ENCODE measurements at regions not wholly inside any gene's neighbourhood (a gene's known extent, or its start where the extent isn't known, plus 50 kb on each side); places are given as distances from the start of the nearest gene placed in this dataset.

- DNase-seq (ENCODE audit: low spot score): no peak
- TF ChIP-seq TAF1 (conservative IDR thresholded peaks at IDR 0.05): no peak
- WGBS: 89% methylated on average over 3 of the region's 3 CpGs
- Histone ChIP-seq H3K4me1 (ENCODE audit: control insufficient read depth in 4 of 4, insufficient read depth in 4 of 4, low read length in 3 of 4) (no peaks in the 10 kb centered on the region), H3K27ac (ENCODE audit: low read depth in 1 of 2, low read length in 2 of 2) (no peak overlapping the region), H3K9me3 (ENCODE audit: control insufficient read depth in 4 of 4, low read length in 3 of 4) (peaks cover 0 to 3% (median under 1%) of the 10 kb centered on the region in 4 donors), H3K9ac (ENCODE audit: low read depth in 1 of 2, low read length in 2 of 2) (no peak overlapping the region), H3K27me3 (ENCODE audit: control insufficient read depth in 4 of 4, insufficient read depth in 4 of 4, low read length in 3 of 4) (no peaks in the 10 kb centered on the region), H3K36me3 (ENCODE audit: control insufficient read depth in 4 of 4, insufficient read depth in 3 of 4, low read depth in 1 of 4, low read length in 3 of 4) (no peaks in the 10 kb centered on the region), H3K4me3 (ENCODE audit: low read depth in 1 of 3, low read length in 3 of 3) (no peak overlapping the region)
These were observed 204.1 kb upstream of the PREP start for GRCh38 chr6:105606831-105607463.

GRCh38 chr6:105604587-105604884 is 201.7 kb upstream of the PREP start:
- H3K27ac ChIP-seq (ENCODE audit: low read depth in 1 of 2, low read length in 2 of 2): no peak overlapping the region
- H3K9me3 ChIP-seq (ENCODE audit: control insufficient read depth in 4 of 4, low read length in 3 of 4): peaks cover 0 to 3% (median under 1%) of the 10 kb centered on the region in 4 donors
- no peaks in the 10 kb centered on the region for H3K27me3 ChIP-seq (ENCODE audit: control insufficient read depth in 4 of 4, insufficient read depth in 4 of 4, low read length in 3 of 4)
- no peaks in the 10 kb centered on the region for H3K36me3 ChIP-seq (ENCODE audit: control insufficient read depth in 4 of 4, insufficient read depth in 3 of 4, low read depth in 1 of 4, low read length in 3 of 4)
- no peaks in the 10 kb centered on the region for H3K4me1 ChIP-seq (ENCODE audit: control insufficient read depth in 4 of 4, insufficient read depth in 4 of 4, low read length in 3 of 4)
- H3K4me3 ChIP-seq (ENCODE audit: low read depth in 1 of 3, low read length in 3 of 3): no peak overlapping the region
- 70% methylated on average over 3 of the region's 3 CpGs for WGBS
- H3K9ac ChIP-seq (ENCODE audit: low read depth in 1 of 2, low read length in 2 of 2): no peak overlapping the region
- no peak for DNase-seq (ENCODE audit: low spot score)
- TF ChIP-seq SP1 (IDR thresholded peaks at IDR 0.05): no peak
- no peak for TF ChIP-seq ZBTB33 (IDR thresholded peaks at IDR 0.05)
- TF ChIP-seq ATF3 (IDR thresholded peaks at IDR 0.05): no peak
- no peak for TF ChIP-seq EGR1 (IDR thresholded peaks at IDR 0.05; ENCODE audit: low read depth in 2 of 2)
- TF ChIP-seq YY1 (IDR thresholded peaks at IDR 0.05): no peak
- no peak for TF ChIP-seq HNF4G (IDR thresholded peaks at IDR 0.05)
- TF ChIP-seq MAX (IDR thresholded peaks at IDR 0.05): no peak
- no peak for TF ChIP-seq FOXA2 (IDR thresholded peaks at IDR 0.05)
- TF ChIP-seq FOXA1 (IDR thresholded peaks at IDR 0.05): no peak
- TF ChIP-seq RAD21 (IDR thresholded peaks at IDR 0.05): no peak
- TF ChIP-seq RXRA (IDR thresholded peaks at IDR 0.05): no peak

- Histone ChIP-seq H3K27ac (ENCODE audit: low read depth in 1 of 2, low read length in 2 of 2) (no peak overlapping the region), H3K4me3 (ENCODE audit: low read depth in 1 of 3, low read length in 3 of 3) (no peak overlapping the region), H3K4me1 (ENCODE audit: control insufficient read depth in 4 of 4, insufficient read depth in 4 of 4, low read length in 3 of 4) (no peaks in the 10 kb centered on the region), H3K9ac (ENCODE audit: low read depth in 1 of 2, low read length in 2 of 2) (no peak overlapping the region), H3K9me3 (ENCODE audit: control insufficient read depth in 4 of 4, low read length in 3 of 4) (peaks cover 0 to 3% (median under 1%) of the 10 kb centered on the region in 4 donors), H3K36me3 (ENCODE audit: control insufficient read depth in 4 of 4, insufficient read depth in 3 of 4, low read depth in 1 of 4, low read length in 3 of 4) (no peaks in the 10 kb centered on the region), H3K27me3 (ENCODE audit: control insufficient read depth in 4 of 4, insufficient read depth in 4 of 4, low read length in 3 of 4) (no peaks in the 10 kb centered on the region)
- DNase-seq (ENCODE audit: low spot score): no peak
- WGBS: 60% methylated on average over 4 of the region's 4 CpGs
- TF ChIP-seq SP1 (IDR thresholded peaks at IDR 0.05) (no peak), GABPA (IDR thresholded peaks at IDR 0.05 in 1 of 2, conservative IDR thresholded peaks at IDR 0.05 in 1 of 2) (no peak), YY1 (IDR thresholded peaks at IDR 0.05) (no peak), NR2F2 (IDR thresholded peaks at IDR 0.05) (no peak), CTCF (IDR thresholded peaks at IDR 0.05; ENCODE audit: low read depth, low read length, missing input control) (no peak), REST (IDR thresholded peaks at IDR 0.05) (no peak), RXRA (IDR thresholded peaks at IDR 0.05) (no peak), MAX (IDR thresholded peaks at IDR 0.05) (no peak), JUND (IDR thresholded peaks at IDR 0.05) (no peak), TAF1 (conservative IDR thresholded peaks at IDR 0.05) (no peak), ATF3 (IDR thresholded peaks at IDR 0.05) (no peak), FOXA2 (IDR thresholded peaks at IDR 0.05) (no peak), RAD21 (IDR thresholded peaks at IDR 0.05) (no peak)
These were observed 201.1 kb upstream of the PREP start for GRCh38 chr6:105603788-105604586.
